Ishikawa (cell line): ENCODE measurements at regions not wholly inside any gene's neighbourhood (a gene's known extent, or its start where the extent isn't known, plus 50 kb on each side); places are given as distances from the start of the nearest gene placed in this dataset.

Experiments used
- EP300 ChIP-seq: IDR thresholded peaks from 2 replicates; pipeline ENCODE4 v1.6.1; 2012; ENCODE audit warnings: borderline replicate concordance
- NFIC ChIP-seq: IDR thresholded peaks from 2 replicates; pipeline ENCODE4 v1.6.1; 2012

- no peak for TF ChIP-seq EP300
- TF ChIP-seq NFIC = no peak
Observed at GRCh38 chr6:80886475-80886874, 780.0 kb downstream of the BCKDHB start.
